ENCODE measurements at regions not wholly inside any gene's neighbourhood (a gene's known extent, or its start where the extent isn't known, plus 50 kb on each side); places are given as distances from the start of the nearest gene placed in this dataset.
"Not testable (repeated sequence)": the region's sequence is repeated elsewhere in the genome, so short reads cannot be mapped to it uniquely, and the experiment has no call there.

DNA sequence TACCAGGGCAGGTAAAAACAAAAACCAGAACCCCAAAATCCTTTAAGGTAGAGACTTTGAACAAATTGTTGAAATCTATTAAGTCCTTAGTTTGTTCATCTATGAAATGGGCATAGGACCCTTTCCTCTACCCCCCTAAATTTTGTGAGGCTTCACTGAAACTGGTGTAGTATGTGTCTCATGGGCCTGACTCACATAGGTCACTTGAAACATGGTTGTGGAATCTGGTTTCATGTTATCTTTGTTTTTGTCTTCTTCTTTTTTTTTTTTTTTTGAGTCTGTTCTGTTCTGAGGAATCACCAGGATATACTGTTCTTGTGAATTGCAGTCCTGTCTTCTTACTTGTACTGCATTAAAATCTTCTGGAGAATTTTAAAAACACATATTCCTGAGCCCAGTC is 202.2 kb downstream of the KTN1 start:
- no peak for TF ChIP-seq CTCF (IDR thresholded peaks at IDR 0.05; ENCODE audit: low read depth, low read length)
- H3K4me3 ChIP-seq (replicated peaks in 1 of 2; ENCODE audit: low read depth in 2 of 2, low read length in 2 of 2): no peak overlapping the region
- DNase-seq (ENCODE audit: low read depth in 2 of 2): peak; percentile 41 to 61

DNA sequence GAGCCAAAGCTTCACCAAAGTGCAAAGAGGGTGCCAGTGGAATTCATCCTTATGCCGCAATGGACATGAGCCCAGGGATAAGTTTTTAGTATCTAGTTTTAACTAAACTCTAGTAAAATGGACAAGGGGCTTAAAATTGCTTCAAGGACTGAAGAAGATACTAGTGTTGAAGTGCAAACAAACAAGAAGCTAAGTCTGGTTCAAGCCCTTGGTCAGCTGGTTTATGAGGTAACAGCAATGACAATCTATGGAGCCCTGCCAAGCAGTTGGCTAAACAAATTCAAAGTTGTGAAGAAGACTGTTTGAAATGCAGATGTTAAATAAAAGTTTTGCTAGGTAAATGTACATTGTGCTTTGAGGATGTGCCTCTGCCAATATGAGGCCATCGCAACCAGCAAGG is 209.4 kb downstream of the KTN1 start:
- no peak overlapping the region for H3K4me3 ChIP-seq (replicated peaks in 1 of 2; ENCODE audit: low read depth in 2 of 2, low read length in 2 of 2)
- no peak for TF ChIP-seq CTCF (IDR thresholded peaks at IDR 0.05; ENCODE audit: low read depth, low read length)
- DNase-seq (ENCODE audit: low read depth in 2 of 2): peak; percentile 65 to 69

DNA sequence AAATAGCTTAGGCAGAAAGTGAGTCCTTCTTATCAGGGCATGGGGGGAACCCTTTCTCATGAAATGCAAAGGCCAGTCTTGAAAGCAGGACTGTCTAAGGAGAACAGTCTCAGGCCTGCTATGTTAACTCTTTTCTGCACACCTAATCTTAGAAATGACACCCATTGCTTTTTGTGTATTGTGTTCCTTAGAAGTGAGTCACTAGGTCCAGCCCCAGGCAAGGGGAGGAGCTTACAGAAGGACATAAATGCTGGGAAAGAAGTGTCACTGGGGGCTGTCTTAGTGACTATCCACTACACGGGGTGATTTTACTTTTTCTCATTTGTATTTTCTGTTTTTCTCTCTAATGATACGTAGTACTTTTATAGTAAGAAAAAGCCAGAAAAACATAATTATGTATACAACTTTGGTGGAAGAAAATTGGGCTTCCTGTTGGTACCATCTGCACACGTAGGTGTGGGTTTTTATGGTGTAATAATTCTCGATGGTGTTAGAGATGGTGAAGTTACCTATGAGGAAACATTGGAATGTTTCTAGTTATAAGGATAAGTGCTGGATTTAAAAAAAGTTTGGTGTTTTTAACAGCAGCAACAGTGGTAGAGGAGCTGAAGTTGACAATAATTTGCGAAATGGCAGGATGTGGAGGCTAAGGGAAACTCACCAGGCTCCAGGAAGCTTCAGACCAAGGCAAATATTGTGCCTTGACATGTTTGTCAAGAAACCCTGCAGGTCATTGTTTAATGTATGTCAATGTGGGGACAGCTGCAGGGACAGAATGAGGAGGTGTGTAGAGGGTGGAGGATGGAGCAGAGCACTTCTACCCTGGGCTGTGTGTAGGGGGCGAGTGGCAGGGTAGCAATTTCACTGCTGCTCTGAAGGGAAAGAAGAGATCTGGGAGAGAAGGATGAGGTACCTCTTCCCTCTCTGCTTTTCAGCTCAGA is 214.9 kb downstream of the KTN1 start:
- H3K4me3 ChIP-seq (replicated peaks in 1 of 2; ENCODE audit: low read depth in 2 of 2, low read length in 2 of 2): no peak overlapping the region
- peak; percentile 65 to 74 for DNase-seq (ENCODE audit: low read depth in 2 of 2)
- TF ChIP-seq CTCF (IDR thresholded peaks at IDR 0.05; ENCODE audit: low read depth, low read length): no peak

- DNase-seq (ENCODE audit: low read depth in 2 of 2): peak in 1 of 2 donors; percentile 85
- H3K4me3 ChIP-seq (replicated peaks in 1 of 2; ENCODE audit: low read depth in 2 of 2, low read length in 2 of 2): not testable (repeated sequence)
These were observed 216.5 kb downstream of the KTN1 start for GRCh38 chr14:55796513-55796912.

DNA sequence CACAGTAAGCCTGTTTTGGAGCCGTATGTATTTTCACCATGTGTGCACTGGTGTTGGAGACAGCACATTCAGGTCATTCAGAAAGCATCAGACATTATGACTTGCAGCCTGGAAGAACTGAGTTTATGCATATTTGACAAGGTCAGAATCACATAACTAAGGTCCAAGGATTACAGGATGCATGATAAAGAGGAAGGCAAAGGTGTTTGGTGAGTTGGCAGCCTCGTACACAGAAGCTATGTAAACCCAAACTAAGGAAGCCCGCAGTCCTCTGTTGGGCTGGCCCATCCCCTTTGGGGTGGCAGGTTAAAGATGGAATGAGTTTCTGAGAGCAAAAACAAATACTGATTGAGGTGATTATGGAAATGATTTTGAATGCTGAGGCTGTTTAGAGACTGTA is 218.4 kb downstream of the KTN1 start:
- DNase-seq (ENCODE audit: low read depth in 2 of 2): no peak
- H3K4me3 ChIP-seq (replicated peaks in 1 of 2; ENCODE audit: low read depth in 2 of 2, low read length in 2 of 2): no peak overlapping the region
- no peak for TF ChIP-seq CTCF (IDR thresholded peaks at IDR 0.05; ENCODE audit: low read depth, low read length)

GRCh38 chr14:55799508-55800095 is 219.6 kb downstream of the KTN1 start:
- TF ChIP-seq CTCF (IDR thresholded peaks at IDR 0.05; ENCODE audit: low read depth, low read length): no peak
- DNase-seq (ENCODE audit: low read depth in 2 of 2): no peak
- no peak overlapping the region for H3K4me3 ChIP-seq (replicated peaks in 1 of 2; ENCODE audit: low read depth in 2 of 2, low read length in 2 of 2)

DNA sequence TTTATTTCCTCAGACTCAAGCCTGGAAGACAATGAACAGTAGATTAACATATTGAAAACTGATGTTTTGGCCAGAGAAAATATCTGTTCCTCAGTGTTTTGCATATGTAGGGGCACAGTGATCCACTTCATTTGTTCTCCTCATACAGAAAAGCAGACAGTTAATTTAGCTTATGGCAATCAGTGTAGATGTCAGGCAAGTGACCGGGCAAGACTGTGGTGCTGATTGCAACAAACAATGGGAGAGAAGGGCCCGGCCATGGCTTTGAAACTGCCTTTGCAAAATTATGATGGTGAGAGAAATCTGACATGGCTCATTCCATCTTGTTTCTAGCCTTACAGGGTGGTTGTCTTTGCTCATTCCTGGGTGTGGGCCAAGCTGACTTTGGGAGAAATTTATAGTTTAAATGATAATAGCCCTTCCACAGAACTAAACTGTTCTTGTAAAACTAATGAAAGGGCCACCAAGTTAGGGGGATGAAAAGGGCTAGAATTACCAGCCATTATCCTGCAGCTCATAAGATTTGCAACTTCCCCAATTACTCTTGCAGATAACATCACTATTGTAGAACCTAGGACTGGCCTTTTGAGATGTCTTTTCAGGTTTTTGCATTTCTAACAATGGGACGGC is 220.3 kb downstream of the KTN1 start:
- DNase-seq (ENCODE audit: low read depth in 2 of 2): no peak
- H3K4me3 ChIP-seq (replicated peaks in 1 of 2; ENCODE audit: low read depth in 2 of 2, low read length in 2 of 2): no peak overlapping the region
- TF ChIP-seq CTCF (IDR thresholded peaks at IDR 0.05; ENCODE audit: low read depth, low read length): no peak

All from cardiac fibroblast (primary cell).